Eye (tissue), 1 donor: ENCODE measurements at regions not wholly inside any gene's neighbourhood (a gene's known extent, or its start where the extent isn't known, plus 50 kb on each side); places are given as distances from the start of the nearest gene placed in this dataset.
"Not testable (repeated sequence)": the region's sequence is repeated elsewhere in the genome, so short reads cannot be mapped to it uniquely, and the experiment has no call there.

Experiments
- DNase-seq: peaks from one replicate; pipeline ENCODE4 v3.0.0-alpha.2; 2015

DNA sequence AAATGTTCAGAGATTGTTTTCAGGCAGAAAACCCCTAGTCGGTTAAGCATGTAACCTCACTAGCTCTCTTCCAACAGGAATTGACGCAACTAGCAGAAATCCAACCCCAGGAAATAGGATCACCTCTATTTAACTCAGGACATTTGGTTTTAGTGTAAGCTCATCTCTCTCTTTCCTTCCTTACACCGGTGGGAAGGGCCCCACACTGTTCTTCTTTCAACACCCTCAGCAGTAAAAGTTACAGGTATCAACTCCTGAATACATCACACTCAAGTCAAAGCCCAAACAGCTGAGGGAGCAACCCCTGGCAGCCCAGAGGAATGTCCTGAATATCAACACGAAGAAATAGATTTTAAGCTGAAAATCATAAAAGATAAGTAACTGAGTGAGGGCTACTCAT, 191.2 kb upstream of the KIF2B start:
- no peak for DNase-seq

DNA sequence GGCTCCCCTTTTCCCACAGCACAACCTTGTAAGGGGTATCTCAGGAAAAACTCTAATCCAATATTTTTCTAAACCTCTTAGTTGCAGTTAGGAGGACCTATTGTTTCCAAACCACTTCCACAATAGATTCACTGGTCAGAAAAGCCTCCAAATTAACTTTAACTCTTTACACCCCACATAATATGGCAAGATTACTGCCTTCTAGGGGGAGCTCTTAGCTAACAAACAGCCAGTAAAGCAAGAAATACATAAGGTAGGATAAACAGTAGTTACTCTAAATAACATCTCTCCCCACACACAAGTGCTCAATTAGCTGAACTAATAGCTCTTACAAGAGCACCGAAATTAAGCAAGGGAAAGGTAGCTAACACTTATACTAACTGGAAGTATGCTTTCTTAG, 192.1 kb upstream of the KIF2B start:
- DNase-seq: no peak

DNA sequence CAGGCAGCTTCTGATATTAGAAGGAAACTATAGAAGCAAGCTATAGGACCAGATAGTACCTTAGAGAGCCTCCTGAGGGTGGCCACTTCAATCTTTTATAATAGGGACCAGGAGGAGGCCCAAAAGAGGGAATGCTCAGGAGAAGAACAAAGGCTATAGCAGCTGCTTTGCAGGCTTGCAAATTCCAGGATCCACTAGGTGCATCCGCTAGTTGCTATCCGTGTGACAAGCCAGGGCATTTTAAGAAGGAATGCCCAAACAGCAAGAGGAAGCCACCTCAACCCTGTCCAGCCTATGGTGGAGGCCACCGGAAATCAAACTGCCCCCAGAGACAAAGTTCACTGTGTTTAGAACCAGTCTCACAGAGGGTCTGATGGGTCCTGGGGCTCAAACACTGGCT, 192.6 kb upstream of the KIF2B start:
- DNase-seq: no peak

DNA sequence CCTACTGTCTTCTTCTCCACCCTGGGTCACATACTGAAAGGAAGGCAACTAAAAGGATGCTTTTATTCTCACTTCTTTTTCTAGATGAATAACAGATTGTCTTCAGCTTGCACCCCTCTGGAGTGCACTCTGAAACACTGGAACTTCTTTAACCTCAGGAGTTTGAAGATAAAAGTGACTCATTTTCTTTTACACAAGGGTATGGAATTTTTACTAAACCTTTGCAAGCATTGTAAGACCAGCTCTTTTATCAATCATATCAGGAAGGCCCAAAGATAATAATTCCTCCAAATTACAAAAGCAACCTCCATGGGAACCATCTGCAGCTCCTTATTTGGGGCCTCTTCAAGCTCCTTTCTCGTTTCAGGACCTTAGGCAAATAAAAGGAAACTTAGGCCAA, 193.5 kb upstream of the KIF2B start:
- no peak for DNase-seq

DNA sequence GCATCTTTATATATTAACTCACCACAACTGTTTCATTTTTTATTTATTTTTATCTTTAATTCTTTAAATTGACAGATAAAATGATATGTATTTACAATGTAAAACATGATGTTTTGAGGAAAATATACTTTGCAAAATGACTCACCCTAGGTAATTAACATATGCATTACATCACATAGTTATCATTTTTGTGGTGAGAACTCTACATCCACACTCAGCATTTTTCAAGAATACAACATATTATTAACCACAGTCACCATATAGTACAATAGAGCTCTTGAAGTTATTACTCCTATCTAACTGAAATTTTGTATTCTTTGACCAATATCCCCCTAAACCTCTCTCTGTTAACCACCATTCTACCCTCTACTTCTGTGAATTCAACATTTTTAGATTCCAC, 194.7 kb upstream of the KIF2B start:
- no peak for DNase-seq

DNA sequence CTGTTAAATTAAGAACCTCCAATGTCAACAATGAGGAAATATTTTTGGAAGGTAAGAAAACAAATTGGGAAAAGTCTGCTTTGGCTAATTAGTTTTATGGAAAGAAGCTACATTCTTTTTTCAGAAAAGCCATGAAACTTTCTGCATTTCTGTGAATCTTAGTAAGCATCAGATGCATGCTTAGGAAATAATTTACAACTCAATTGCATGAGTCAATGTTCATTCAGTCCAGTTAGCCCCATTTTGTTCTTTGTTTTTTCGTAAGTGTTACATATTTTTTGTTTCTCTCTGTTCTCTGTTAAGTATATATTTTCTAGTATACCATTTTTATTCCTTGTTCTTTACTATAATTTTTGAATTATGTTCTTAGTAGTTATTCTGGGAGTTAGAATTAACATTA, 195.2 kb upstream of the KIF2B start:
- DNase-seq: no peak

DNA sequence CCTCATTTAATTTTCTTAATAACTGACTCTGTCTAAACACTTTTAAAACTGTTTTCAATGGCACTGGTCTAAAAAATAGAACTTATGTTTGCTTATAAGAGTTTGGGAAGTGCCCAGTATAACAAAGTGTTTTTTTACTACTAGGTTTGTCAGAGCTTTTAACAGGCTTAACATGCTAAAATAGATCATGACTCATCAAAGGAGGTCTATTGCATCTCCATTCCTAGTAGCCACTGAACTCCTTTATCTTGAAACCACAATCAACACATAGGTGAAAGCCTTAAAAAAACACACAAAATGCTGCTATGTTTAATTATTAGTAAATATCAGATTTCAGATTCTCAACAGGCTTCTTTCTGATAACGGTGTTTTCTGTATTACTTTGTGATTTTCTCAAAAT, 196.4 kb upstream of the KIF2B start:
- no peak for DNase-seq

DNA sequence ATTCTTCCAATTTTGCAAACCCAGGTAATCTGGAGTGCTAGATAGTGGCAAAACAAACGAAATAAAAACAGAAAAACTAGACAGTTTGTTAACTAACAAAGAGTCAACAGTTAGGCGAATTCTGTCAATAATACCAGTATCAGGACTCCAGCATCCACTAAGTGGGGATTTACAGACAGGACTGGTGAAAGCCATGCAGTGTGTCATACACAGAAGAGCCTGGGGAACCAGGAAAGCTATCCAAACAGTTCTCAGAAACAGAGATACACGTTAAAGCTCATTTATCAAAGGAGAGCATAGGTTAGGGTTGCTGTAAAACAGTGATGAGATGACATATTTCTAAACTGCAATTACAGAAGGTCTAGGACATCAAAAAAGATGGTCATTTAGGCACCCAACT, 203.7 kb upstream of the KIF2B start:
- DNase-seq: no peak

DNA sequence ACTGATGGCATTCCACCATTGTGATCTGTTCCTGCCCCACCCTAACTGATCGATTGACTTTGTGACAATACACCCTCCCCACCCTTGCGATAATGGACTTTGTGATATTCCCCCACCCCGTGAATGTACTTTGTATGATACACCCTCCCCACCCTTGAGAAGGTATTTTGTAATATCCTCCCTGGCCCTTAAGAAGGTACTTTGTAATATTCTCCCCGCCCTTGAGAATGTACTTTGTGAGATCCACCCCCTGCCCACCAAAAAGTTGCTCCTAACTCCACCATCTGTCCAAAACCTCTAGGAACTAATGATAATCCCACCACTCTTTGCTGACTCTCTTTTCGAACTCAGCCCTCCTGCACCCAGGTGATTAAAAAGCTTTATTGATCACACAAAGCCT, 214.5 kb upstream of the KIF2B start:
- DNase-seq: not testable (repeated sequence)

DNA sequence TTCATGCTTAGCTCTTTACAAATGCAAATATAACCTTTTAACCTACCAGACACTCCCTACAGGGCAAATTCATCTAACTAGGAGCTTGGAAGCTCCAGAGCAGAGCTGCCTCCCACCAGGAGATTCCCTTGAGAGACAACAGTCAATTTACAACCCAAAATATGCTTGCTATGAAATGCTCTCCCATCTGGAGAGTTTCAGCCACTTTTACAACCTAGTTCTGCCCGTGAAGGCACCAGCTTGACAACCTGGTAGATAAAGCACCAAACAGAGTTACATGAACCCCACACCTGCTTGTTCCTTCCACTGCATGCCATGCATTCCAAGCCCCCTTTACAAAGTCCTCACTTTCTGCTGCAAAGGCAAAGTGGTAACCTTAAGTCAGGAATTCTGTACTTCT, 215.3 kb upstream of the KIF2B start:
- DNase-seq: no peak

DNA sequence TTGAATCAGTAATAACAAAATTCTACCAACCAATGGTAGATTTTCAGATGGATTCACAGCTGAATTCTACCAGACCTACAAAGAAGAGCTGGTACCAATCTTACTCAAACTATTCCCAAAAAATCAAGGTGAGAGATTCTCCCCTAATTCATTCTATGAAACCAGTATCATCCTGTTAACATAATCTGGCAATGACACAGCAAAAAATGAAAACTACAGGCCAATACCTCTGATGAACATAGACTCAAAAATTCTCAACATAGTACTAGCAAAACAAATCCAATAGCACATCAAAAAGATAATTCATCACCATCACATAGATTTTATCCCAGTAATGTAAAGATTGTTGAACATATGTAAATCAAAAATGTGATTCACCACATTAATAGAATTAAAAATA, 234.4 kb upstream of the KIF2B start:
- DNase-seq: no peak

DNA sequence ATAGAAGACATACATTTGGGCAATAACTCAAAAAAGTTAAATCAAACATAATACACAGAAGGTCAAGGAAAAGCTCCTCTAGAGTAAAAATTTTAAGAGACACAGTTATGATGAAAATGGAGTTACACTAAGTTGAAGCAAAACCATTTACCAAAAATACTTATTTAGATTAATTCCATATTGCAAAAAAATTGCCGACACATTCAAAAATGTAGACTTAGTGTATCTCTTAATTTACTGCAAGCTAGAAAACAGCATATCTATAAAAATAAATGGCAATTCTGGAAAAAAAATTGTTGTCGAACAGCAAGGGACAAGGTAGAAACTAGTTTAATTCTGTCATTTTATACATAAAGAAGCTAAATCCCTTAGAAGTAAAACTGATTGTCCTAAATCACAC, 248.7 kb upstream of the KIF2B start:
- DNase-seq: no peak

DNA sequence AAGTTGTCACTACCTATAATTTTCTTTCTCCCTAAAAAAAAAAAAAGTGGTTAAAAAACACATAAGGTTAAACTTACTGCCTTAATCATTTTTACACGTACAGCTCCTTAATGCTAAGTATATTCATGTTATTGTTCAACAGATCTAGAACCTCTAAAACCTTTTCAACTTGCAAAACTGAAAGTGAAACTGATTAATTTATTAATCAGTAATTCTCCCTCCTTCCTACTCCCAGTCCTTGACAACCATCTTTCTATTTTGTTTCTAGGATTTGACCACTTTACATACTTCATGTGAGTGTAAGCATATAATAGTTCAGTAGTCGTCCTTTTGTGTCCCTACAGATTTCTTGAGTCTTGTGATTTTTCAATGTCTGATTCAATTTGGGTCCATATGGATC, 251.4 kb upstream of the KIF2B start:
- no peak for DNase-seq

DNA sequence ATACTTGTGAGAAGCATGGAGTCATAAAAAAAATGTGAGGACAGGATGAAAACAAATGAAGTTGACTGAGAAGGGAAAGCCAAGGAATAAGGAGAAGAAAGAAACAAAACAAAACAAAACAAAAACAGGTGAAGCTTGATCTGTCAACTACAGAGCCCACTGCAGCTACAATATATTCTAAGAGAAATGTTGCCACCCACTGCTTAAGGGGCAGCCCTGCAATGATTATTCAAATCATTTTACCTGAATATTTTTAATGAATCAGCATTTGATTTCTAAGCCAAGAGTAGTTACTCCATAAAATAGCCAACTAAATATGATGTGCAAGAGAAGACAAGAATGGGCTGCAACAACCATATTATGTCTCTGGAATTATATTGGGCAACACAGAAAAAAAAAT, 252.0 kb upstream of the KIF2B start:
- no peak for DNase-seq

DNA sequence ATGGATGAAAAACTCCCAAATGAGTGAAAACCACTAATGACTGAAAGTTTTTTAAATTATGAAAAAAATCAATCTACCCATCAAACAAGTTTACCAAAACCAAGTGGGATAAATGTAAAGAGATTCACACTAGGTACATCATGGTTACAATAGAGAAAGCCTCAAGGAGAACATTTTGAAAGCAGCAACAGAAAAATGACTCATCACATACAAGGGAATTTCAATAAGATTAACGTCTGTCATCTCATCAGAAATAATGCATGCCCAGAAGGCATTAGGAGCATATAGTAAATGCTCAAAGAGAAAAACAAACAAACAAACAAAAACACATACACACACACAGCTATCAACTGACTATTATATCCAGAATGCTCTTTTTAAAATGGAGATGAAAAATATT, 261.8 kb upstream of the KIF2B start:
- no peak for DNase-seq

DNA sequence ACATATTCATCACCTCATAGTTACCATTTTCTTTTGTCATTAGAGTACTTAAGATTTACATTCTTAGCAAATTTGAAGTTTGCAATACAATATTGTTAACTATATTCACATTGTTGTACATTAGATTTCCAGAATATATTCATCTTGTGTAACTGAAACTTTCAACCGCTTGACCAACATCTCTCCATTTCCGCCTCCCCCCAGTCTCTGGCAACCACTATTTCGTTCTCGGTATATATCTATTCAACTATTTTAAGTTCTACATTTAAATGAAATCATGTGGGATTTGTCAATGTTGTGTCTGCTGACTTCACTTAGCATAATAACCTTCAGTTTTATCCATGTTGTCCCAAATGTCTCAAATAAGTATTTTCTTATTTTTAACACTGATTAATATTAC, 274.5 kb upstream of the KIF2B start:
- no peak for DNase-seq

DNA sequence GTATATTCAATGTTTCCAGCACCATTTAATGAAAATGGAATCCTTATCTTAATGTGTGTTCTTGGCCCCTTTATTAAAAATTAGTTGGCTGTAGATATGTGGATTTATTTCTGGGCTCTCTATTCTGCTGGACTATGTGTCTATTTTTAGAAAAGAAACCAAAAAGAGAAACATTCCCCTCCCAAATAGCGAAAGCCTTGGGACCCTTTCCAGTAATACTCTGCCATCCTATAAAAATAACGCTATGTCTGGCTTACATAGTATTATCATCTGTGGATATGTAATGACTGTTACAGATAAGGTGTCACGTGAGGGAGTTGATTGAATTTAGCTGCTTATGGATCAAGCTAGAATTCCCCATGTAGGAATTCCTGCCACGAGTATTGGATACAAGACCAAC, 279.3 kb upstream of the KIF2B start:
- DNase-seq: peak; percentile 31

DNA sequence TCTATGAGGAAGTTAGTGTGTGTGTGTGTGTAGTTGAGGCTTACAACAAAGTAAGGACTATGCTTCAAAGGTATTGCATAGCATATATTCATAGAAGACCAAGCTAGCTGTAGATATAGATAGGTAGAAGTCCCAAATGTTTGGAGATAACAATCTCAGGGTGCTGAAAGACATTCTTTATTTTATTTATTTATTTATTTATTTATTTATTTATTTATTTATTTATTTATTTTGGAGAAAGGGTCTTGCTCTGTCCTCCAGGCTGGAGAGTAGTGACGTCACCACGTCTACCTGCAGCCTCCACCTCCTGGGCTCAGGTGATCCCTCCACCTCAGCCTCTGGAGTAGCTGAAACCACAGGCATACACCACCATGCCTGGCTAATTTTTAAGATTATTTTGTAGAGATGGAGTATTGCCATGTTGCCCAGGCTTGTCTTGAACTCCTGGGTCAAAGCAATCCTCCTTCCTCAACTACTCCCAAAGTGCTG, 284.6 kb upstream of the KIF2B start:
- no peak for DNase-seq

DNA sequence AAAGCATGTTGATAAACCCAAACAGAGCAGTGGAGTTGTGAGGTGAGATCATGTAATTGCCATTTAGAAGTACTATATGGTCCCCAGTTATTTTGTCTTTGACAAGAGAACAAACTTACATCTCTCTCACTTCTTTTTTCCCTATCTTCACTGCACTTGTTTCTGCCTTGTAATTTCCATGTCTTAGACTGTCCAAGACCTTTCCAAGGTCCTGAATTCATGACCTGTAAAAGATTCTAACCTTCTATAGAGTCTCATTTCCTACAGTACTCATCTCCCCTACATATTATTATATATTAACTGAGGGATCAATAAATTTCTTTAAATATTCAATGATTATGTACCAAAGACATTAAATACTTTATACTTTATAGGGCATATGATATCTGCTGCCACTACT, 295.3 kb upstream of the KIF2B start:
- no peak for DNase-seq

DNA sequence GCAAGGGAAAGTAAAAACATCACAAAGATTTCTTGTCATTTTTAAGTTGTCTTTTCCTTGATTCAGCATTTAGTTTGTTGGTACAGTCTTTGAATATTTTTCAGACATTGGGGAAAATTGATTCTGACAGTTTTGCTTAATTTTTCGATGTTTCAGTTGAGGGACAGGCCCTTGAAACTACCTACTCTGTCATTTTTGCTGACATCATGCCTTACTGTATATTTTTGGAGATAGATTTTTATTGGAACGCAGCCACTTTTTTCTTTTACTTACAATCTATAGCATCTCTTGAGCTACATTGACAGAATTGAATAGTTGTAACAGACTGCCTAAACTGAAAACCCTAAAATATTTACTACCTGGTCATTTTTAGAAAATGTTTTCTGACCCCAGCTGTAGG, 297.1 kb upstream of the KIF2B start:
- DNase-seq: no peak

DNA sequence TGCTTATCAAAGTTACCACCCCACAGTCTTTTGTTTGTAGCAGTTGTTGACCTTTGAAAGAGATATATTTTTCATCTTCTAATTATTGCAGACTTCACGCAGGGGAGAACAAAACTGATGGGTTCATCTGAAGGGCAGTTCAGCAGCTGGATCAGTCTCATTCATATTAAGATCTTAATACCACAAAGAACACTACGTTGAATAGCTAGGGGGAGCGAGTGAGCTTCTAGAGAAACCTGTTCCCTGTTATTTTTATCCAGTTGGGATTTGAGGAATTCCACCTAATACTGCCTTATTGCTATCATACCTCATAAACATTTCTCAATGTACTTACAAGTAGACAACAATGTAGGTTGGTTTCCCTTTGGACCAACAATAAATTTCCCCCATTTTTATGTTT, 306.1 kb upstream of the KIF2B start:
- peak; percentile 58 for DNase-seq

DNA sequence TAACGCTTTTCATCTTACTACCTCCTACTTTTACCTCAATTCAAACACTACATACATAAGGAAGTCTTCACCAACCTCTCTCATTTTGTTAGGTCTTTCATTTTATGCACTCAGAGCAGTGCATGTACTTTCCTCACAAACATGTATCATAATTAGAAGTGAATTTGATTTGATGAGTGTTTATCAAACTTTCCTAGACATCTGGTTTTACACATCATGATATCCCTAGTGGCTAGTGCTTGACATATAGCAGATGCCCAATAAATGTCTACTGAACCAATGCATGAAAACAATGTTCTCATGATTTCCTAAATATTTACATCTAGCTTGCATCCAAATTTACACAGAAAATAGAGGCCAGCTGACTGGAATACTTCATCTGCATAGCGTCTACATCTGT, 323.4 kb upstream of the KIF2B start:
- no peak for DNase-seq

DNA sequence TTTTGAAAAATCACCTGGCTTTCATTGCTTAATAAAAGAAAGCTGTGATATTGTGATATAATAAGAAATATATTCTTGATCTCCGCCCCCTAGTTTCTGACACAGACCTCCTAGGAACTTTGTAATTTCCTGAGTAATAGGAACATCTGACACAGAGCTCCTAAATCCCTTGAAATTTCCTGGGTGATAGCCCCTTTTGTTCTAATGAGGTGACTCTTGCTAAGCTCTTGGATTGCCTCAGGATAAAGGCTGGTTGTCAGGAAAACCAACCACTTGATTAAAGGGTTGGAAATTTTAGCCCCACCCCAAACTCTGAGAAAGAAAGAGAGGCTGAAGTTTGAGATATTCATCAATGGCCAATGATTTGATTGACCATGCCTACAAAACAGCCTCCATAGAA, 326.4 kb upstream of the KIF2B start:
- DNase-seq: no peak

DNA sequence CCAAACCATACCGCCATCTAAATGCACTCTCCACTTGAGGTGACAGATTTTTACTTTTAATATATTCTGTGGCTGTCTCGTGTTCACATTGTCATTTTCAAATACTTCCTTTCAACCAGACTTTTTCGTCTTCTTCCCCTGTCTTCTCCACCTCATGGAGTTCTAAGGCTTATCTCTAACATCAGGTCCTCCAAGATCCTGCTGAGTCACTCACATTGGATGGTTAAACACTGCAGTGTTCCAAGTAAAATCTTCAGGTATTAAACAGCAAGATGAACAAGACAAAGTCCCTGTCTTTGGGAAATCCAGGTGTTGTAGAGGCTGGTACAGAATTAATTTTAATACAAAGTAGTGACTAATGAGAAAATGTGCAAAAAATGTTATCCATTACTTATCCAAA, 330.2 kb upstream of the KIF2B start:
- no peak for DNase-seq

DNA sequence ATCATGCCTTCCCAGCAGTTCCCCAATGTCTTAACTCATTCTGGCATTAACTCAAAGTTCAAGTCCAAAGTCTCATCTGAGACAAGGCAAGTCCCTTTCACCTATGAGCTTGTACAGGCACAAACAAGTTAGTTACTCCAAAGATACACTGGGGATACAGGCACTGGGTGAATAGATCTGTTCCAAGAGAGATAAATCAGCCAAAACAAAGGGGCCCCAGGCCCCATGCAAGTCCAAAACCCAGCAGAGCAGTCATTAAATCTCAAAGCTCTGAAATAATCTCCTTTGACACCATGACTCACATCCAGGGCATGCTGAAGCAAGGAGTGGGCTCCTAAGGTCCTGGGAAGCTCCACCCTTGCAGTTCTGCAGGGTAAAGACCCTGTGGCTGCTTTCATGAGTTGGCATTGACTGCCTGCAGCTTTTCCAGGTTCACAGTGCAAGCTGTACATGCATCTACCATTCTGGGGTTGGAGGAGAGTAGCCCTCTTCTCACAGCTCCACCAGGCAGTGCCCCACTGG, 332.2 kb upstream of the KIF2B start:
- no peak for DNase-seq

DNA sequence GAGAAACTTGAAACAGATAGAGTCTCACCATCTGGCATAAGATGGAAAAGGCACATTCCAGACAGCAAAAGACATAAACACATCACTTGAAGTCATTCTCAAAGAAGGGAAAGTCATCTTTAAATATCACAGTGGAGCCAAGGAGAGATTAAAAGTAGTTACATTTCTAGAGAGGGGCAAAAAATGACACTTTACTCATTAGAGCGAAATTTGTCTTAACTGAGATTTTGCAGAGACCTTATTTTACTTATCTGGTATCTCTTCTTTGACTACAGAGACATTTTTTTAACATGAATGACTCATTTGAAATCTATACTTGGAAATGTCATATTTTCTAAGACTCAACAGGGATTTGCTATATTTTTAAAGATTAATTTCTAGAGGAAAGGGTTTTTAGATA, 339.0 kb upstream of the KIF2B start:
- no peak for DNase-seq
